Hepatocyte (in vitro differentiated cells): ENCODE measurements at regions not wholly inside any gene's neighbourhood (a gene's known extent, or its start where the extent isn't known, plus 50 kb on each side); places are given as distances from the start of the nearest gene placed in this dataset.
"Not testable (repeated sequence)": the region's sequence is repeated elsewhere in the genome, so short reads cannot be mapped to it uniquely, and the experiment has no call there.

Source experiments
- EZH2 ChIP-seq: fragments of 200-600 bp; sonication (generic); IDR thresholded peaks from 2 replicates; pipeline ENCODE4 v1.6.1; 2016; ENCODE audit warnings: antibody characterized with exemption, mild to moderate bottlenecking, borderline replicate concordance
- EZH2phosphoT487 ChIP-seq: fragments of 200-600 bp; sonication (generic); IDR thresholded peaks from one replicate; pipeline ENCODE4 v1.6.1; 2018; ENCODE audit warnings: antibody characterized with exemption, mild to moderate bottlenecking, low read depth, moderate library complexity; ENCODE audit not compliant: unreplicated experiment, severe bottlenecking
- TF ChIP-seq, protein P1 (sequence below): fragments of 200-600 bp; sonication (generic); IDR thresholded peaks from 2 replicates; pipeline ENCODE4 v1.5.1; 2016; ENCODE audit warnings: antibody characterized with exemption, mild to moderate bottlenecking; ENCODE audit not compliant: poor library complexity

DNA sequence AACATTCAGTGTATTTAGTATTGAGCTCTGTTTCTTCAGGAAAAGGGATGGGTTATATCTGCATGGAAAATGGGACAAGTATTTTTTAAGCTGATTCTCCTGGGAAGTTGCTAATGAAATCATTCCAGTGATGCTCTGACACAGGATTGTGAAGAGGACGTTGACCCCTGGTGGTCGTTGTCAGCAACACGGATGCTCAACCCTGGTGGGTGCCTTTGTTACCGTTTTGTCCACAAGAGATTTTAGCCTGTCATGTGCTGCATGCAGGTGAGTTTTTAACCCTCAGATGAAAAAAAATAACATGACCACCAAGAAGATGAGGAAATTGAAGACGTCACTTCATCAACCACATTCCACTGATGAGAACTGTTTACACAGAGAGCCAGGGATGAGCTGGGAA is 1186.1 kb downstream of the TMEM121 start:
- TF ChIP-seq, protein P1, sequence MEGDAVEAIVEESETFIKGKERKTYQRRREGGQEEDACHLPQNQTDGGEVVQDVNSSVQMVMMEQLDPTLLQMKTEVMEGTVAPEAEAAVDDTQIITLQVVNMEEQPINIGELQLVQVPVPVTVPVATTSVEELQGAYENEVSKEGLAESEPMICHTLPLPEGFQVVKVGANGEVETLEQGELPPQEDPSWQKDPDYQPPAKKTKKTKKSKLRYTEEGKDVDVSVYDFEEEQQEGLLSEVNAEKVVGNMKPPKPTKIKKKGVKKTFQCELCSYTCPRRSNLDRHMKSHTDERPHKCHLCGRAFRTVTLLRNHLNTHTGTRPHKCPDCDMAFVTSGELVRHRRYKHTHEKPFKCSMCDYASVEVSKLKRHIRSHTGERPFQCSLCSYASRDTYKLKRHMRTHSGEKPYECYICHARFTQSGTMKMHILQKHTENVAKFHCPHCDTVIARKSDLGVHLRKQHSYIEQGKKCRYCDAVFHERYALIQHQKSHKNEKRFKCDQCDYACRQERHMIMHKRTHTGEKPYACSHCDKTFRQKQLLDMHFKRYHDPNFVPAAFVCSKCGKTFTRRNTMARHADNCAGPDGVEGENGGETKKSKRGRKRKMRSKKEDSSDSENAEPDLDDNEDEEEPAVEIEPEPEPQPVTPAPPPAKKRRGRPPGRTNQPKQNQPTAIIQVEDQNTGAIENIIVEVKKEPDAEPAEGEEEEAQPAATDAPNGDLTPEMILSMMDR = not testable (repeated sequence)
- TF ChIP-seq EZH2, EZH2phosphoT487: not testable (repeated sequence)
